Liver (tissue), 8 donors: ENCODE measurements at regions not wholly inside any gene's neighbourhood (a gene's known extent, or its start where the extent isn't known, plus 50 kb on each side); places are given as distances from the start of the nearest gene placed in this dataset.

ENCODE experiments used
- DNase-seq: peaks from one replicate; pipeline ENCODE4 v3.0.0-alpha.2; 2017; ENCODE audit warnings: low spot score
- H3K27ac ChIP-seq, 2 donors: one replicate each; pipeline ENCODE4 v1.7.0; 2013; ENCODE audit warnings: inconsistent platforms in 2 of 2, low read length in 2 of 2, control low read depth in 1 of 2, low read depth in 1 of 2, mild to moderate bottlenecking in 1 of 2
- H3K27me3 ChIP-seq, 4 donors: one replicate each; pipeline versions ENCODE4 v1.6.1 to v1.7.0; 2013; ENCODE audit warnings: low read length in 3 of 4, inconsistent platforms in 1 of 4, mild to moderate bottlenecking in 1 of 4, moderate library complexity in 1 of 4; ENCODE audit not compliant: control insufficient read depth in 4 of 4, insufficient read depth in 4 of 4
- H3K36me3 ChIP-seq, 4 donors: one replicate each; pipeline versions ENCODE4 v1.6.1 to v1.7.0; 2013; ENCODE audit warnings: low read length in 3 of 4, mild to moderate bottlenecking in 3 of 4, low read depth in 1 of 4, moderate library complexity in 1 of 4; ENCODE audit not compliant: control insufficient read depth in 4 of 4, insufficient read depth in 3 of 4
- H3K4me1 ChIP-seq, 4 donors: one replicate each; pipeline versions ENCODE4 v1.6.1 to v1.7.0; 2013; ENCODE audit warnings: low read length in 3 of 4, mild to moderate bottlenecking in 3 of 4, moderate library complexity in 1 of 4; ENCODE audit not compliant: control insufficient read depth in 4 of 4, insufficient read depth in 4 of 4
- H3K4me3 ChIP-seq, 3 donors: one replicate each; pipeline versions ENCODE4 v1.6.1 to v1.7.0; 2013; ENCODE audit warnings: low read length in 3 of 3, control low read depth in 1 of 3, low read depth in 1 of 3, mild to moderate bottlenecking in 1 of 3
- H3K9ac ChIP-seq, 2 donors: one replicate each; pipeline ENCODE4 v1.7.0; 2013; ENCODE audit warnings: low read length in 2 of 2, mild to moderate bottlenecking in 2 of 2, moderate library complexity in 2 of 2, control low read depth in 1 of 2, low read depth in 1 of 2
- H3K9me3 ChIP-seq, 4 donors: one replicate each; pipeline versions ENCODE4 v1.6.1 to v1.7.0; 2013; ENCODE audit warnings: low read length in 3 of 4; ENCODE audit not compliant: control insufficient read depth in 4 of 4
- ATF3 ChIP-seq: IDR thresholded peaks from 2 replicates; pipeline ENCODE4 v1.6.1; 2016; ENCODE audit warnings: antibody characterized with exemption
- CTCF ChIP-seq: fragments of 150-350 bp; IDR thresholded peaks from 2 replicates; pipeline ENCODE4 v1.5.1; 2017; ENCODE audit warnings: improper control_type of control experiment, low read depth, low read length; ENCODE audit not compliant: missing input control
- EGR1 ChIP-seq, 2 donors: IDR thresholded peaks; 2 replicates each; pipeline ENCODE4 v1.6.1; 2016 to 2018; ENCODE audit warnings: antibody characterized with exemption in 2 of 2, low read depth in 2 of 2
- FOXA1 ChIP-seq: IDR thresholded peaks from 2 replicates; pipeline ENCODE4 v1.6.1; 2016; ENCODE audit warnings: antibody characterized with exemption
- FOXA2 ChIP-seq: IDR thresholded peaks from 2 replicates; pipeline ENCODE4 v1.6.1; 2016; ENCODE audit warnings: antibody characterized with exemption
- GABPA ChIP-seq, 2 donors: IDR thresholded peaks in 1 of 2; conservative IDR thresholded peaks in 1 of 2; 2 replicates each; pipeline ENCODE4 v1.6.1; 2016; ENCODE audit warnings: antibody characterized with exemption in 2 of 2, mild to moderate bottlenecking in 1 of 2, moderate library complexity in 1 of 2
- HNF4A ChIP-seq, 2 donors: conservative IDR thresholded peaks; 2 replicates each; pipeline ENCODE4 v1.6.1; 2016; ENCODE audit warnings: antibody characterized with exemption in 2 of 2, mild to moderate bottlenecking in 2 of 2
- HNF4G ChIP-seq: IDR thresholded peaks from 2 replicates; pipeline ENCODE4 v1.6.1; 2016; ENCODE audit warnings: antibody characterized with exemption
- JUND ChIP-seq, 2 donors: IDR thresholded peaks; 2 replicates each; pipeline ENCODE4 v1.6.1; 2016; ENCODE audit warnings: antibody characterized with exemption in 2 of 2
- NR2F2 ChIP-seq: IDR thresholded peaks from 2 replicates; pipeline ENCODE4 v1.6.1; 2016; ENCODE audit warnings: antibody characterized with exemption
- RAD21 ChIP-seq, 2 donors: IDR thresholded peaks; 2 replicates each; pipeline ENCODE4 v1.6.1; 2016; ENCODE audit warnings: antibody characterized with exemption in 2 of 2, mild to moderate bottlenecking in 2 of 2
- REST ChIP-seq: IDR thresholded peaks from 2 replicates; pipeline ENCODE4 v1.6.1; 2016; ENCODE audit warnings: antibody characterized with exemption, mild to moderate bottlenecking
- RXRA ChIP-seq, 2 donors: IDR thresholded peaks; 2 replicates each; pipeline ENCODE4 v1.6.1; 2017 to 2018; ENCODE audit warnings: antibody characterized with exemption in 2 of 2, mild to moderate bottlenecking in 1 of 2
- SP1 ChIP-seq: IDR thresholded peaks from 2 replicates; pipeline ENCODE4 v1.6.1; 2018; ENCODE audit warnings: antibody characterized with exemption, mild to moderate bottlenecking
- TAF1 ChIP-seq: conservative IDR thresholded peaks from 2 replicates; pipeline ENCODE4 v1.6.1; 2016; ENCODE audit warnings: antibody characterized with exemption, mild to moderate bottlenecking
- YY1 ChIP-seq: IDR thresholded peaks from 2 replicates; pipeline ENCODE4 v1.6.1; 2016; ENCODE audit warnings: antibody characterized with exemption, mild to moderate bottlenecking
- WGBS: extraction: QIAGEN DNeasy Blood & Tissue Kit; methylation state at CpG from one replicate; pipeline ENCODE4 v1.1.7; 2013; 5-methylcytosine and 5-hydroxymethylcytosine counted together
- TF ChIP-seq, protein P1 (sequence below): IDR thresholded peaks from 2 replicates; pipeline ENCODE4 v1.6.1; 2016; ENCODE audit warnings: antibody characterized with exemption
- TF ChIP-seq, protein P2 (sequence below): IDR thresholded peaks from 2 replicates; pipeline ENCODE4 v1.6.1; 2016; ENCODE audit warnings: antibody characterized with exemption
- donor health status: healthy.
- donor health status: healthy.
- donor health status: healthy.
- donor health status: healthy.
- donor health status: healthy.

- Histone ChIP-seq H3K27ac (no peak overlapping the region), H3K27me3 (peaks cover 0 to 3% (median 0%) of the 10 kb centered on the region in 4 donors), H3K4me3 (no peak overlapping the region), H3K9me3 (no peaks in the 10 kb centered on the region), H3K36me3 (no peaks in the 10 kb centered on the region), H3K9ac (no peak overlapping the region), H3K4me1 (no peaks in the 10 kb centered on the region)
- WGBS = 71% methylated on average over 2 of the region's 2 CpGs
- no peak for DNase-seq
- TF ChIP-seq FOXA2 (no peak), HNF4A (conservative IDR thresholded peaks at IDR 0.05) (no peak), FOXA1 (no peak)
These were observed 302.6 kb downstream of the TDRD3 start for GRCh38 chr13:60699636-60700035.

GRCh38 chr13:60696602-60697001, 299.6 kb downstream of the TDRD3 start:
- no peak overlapping the region for H3K9ac ChIP-seq
- no peak overlapping the region for H3K27ac ChIP-seq
- 38% methylated on average over 6 of the region's 6 CpGs for WGBS
- H3K4me1 ChIP-seq = no peaks in the 10 kb centered on the region
- peaks cover 0 to 3% (median 0%) of the 10 kb centered on the region in 4 donors for H3K27me3 ChIP-seq
- H3K4me3 ChIP-seq = no peak overlapping the region
- no peak for DNase-seq
- H3K36me3 ChIP-seq = no peaks in the 10 kb centered on the region
- no peaks in the 10 kb centered on the region for H3K9me3 ChIP-seq
- TF ChIP-seq EGR1 (IDR thresholded peaks at IDR 0.05; ENCODE audit: low read depth in 2 of 2) (no peak), YY1 (no peak), SP1 (no peak), FOXA1 (no peak), CTCF (no peak), REST (no peak), JUND (IDR thresholded peaks at IDR 0.05) (no peak), NR2F2 (no peak), GABPA (IDR thresholded peaks at IDR 0.05 in 1 of 2, conservative IDR thresholded peaks at IDR 0.05 in 1 of 2) (no peak), FOXA2 (no peak), RXRA (IDR thresholded peaks at IDR 0.05) (no peak), TAF1 (no peak), ATF3 (no peak), HNF4G (no peak), RAD21 (IDR thresholded peaks at IDR 0.05) (no peak), HNF4A (conservative IDR thresholded peaks at IDR 0.05) (no peak)
- TF ChIP-seq, protein P1, sequence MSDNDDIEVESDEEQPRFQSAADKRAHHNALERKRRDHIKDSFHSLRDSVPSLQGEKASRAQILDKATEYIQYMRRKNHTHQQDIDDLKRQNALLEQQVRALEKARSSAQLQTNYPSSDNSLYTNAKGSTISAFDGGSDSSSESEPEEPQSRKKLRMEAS = no peak
- TF ChIP-seq, protein P2, sequence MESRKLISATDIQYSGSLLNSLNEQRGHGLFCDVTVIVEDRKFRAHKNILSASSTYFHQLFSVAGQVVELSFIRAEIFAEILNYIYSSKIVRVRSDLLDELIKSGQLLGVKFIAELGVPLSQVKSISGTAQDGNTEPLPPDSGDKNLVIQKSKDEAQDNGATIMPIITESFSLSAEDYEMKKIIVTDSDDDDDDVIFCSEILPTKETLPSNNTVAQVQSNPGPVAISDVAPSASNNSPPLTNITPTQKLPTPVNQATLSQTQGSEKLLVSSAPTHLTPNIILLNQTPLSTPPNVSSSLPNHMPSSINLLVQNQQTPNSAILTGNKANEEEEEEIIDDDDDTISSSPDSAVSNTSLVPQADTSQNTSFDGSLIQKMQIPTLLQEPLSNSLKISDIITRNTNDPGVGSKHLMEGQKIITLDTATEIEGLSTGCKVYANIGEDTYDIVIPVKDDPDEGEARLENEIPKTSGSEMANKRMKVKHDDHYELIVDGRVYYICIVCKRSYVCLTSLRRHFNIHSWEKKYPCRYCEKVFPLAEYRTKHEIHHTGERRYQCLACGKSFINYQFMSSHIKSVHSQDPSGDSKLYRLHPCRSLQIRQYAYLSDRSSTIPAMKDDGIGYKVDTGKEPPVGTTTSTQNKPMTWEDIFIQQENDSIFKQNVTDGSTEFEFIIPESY = no peak
